HCT116 (cell line): ENCODE measurements at regions not wholly inside any gene's neighbourhood (a gene's known extent, or its start where the extent isn't known, plus 50 kb on each side); places are given as distances from the start of the nearest gene placed in this dataset.

Experiments
- ATAC-seq: fragments of 200-7000 bp; cut with Tn5 transposase; 2 replicates; pipeline ENCODE4 v1.9.1; 2020; ENCODE audit warnings: mild to moderate bottlenecking, moderate library complexity
- BruUV-seq: library from RNA; stranded (reverse); fragments of 400-500 nt; replicated peaks from 2 replicates; lab custom pipeline; 2021; lab: Mats Ljungman, UMichigan
- CTCF ChIA-PET: fragments of 300-600 bp; sonication (Branson Sonifier 250); formaldehyde crosslinking; loops from one replicate; lab custom pipeline; 2021; ENCODE audit warnings: antibody characterized with exemption; lab: Charles Lee
- POLR2A ChIA-PET: fragments of 300-600, 350-600 bp; sonication (Branson Sonifier 250); formaldehyde crosslinking; loops from one replicate; lab custom pipeline; 2021; ENCODE audit warnings: antibody characterized with exemption; lab: Charles Lee
- RAD21 ChIA-PET, 2 experiments: fragments of 300-600 bp; sonication (Branson Sonifier 250); formaldehyde crosslinking; loops; one replicate each; lab custom pipeline; 2023; ENCODE audit warnings: low total read pairs in 2 of 2; ENCODE audit not compliant: uncharacterized antibody in 2 of 2, unreplicated experiment in 2 of 2, low non-redundant PET in 1 of 2; lab: Charles Lee
- DNase-seq: peaks from one replicate; pipeline ENCODE4 v3.0.0-alpha.2; 2010; ENCODE audit warnings: low read depth, low spot score
- H2AFZ ChIP-seq: fragments of 200-600 bp; shearing (Covaris generic), sonication (generic); 2 replicates; pipeline ENCODE4 v1.6.1; 2017; ENCODE audit warnings: low read depth, mixed run types, mixed read lengths, antibody characterized with exemption, low read length; ENCODE audit not compliant: poor library complexity, severe bottlenecking
- H3K27ac ChIP-seq: 2 replicates; pipeline ENCODE4 v1.5.1; 2012; ENCODE audit warnings: low read depth, low read length
- H3K27me3 ChIP-seq: fragments of 200-600 bp; sonication (generic); 2 replicates; pipeline ENCODE4 v1.6.1; 2016; ENCODE audit warnings: mixed run types, low read length, mixed read lengths; ENCODE audit not compliant: insufficient read depth
- H3K36me3 ChIP-seq, 2 experiments: fragments of 200-500 bp in 1 of 2; fragments of 200-600 bp in 1 of 2; sonication (Bioruptor generic) in 1 of 2; sonication (generic) in 1 of 2; 2 replicates each; pipeline versions ENCODE4 v1.5.1 to v1.6.1; 2014 to 2016; ENCODE audit warnings: low read length in 2 of 2, inconsistent platforms in 1 of 2, mixed read lengths in 1 of 2, mixed run types in 1 of 2; ENCODE audit not compliant: insufficient read depth in 2 of 2, control insufficient read depth in 1 of 2
- H3K4me1 ChIP-seq, 2 experiments: fragments of 200-600 bp in 1 of 2; sonication (generic) in 1 of 2; 2 replicates each; pipeline versions ENCODE4 v1.5.1 to v1.6.1; 2012 to 2017; ENCODE audit warnings: low read length in 2 of 2, inconsistent platforms in 1 of 2, mild to moderate bottlenecking in 1 of 2, mixed read lengths in 1 of 2, mixed run types in 1 of 2, moderate library complexity in 1 of 2; ENCODE audit not compliant: insufficient read depth in 2 of 2, control insufficient read depth in 1 of 2
- H3K4me2 ChIP-seq: fragments of 200-600 bp; sonication (generic); 2 replicates; pipeline ENCODE4 v1.6.1; 2017; ENCODE audit warnings: mixed run types, low read length, mixed read lengths
- H3K4me3 ChIP-seq, 2 experiments: fragments of 200-600 bp in 1 of 2; sonication (generic) in 1 of 2; replicated peaks in 1 of 2; 2 replicates each; pipeline ENCODE4 v1.5.1; 2011 to 2016; ENCODE audit warnings: low read length in 2 of 2, control low read depth in 1 of 2, low read depth in 1 of 2, mild to moderate bottlenecking in 1 of 2, mixed read lengths in 1 of 2, mixed run types in 1 of 2
- H3K79me2 ChIP-seq: fragments of 200-600 bp; sonication (generic); 2 replicates; pipeline ENCODE4 v1.6.1; 2017; ENCODE audit warnings: mild to moderate bottlenecking, mixed run types, low read length, moderate library complexity, mixed read lengths; ENCODE audit not compliant: insufficient read depth
- H3K9ac ChIP-seq: fragments of 200-600 bp; sonication (generic); 2 replicates; pipeline ENCODE4 v1.6.1; 2016; ENCODE audit warnings: low read length, mixed read lengths
- H3K9me2 ChIP-seq: fragments of 200-600 bp; sonication (generic), shearing (Covaris generic); 2 replicates; pipeline ENCODE4 v1.6.1; 2017; ENCODE audit warnings: mixed run types, mild to moderate bottlenecking, moderate library complexity; ENCODE audit not compliant: insufficient read depth
- H3K9me3 ChIP-seq, 2 experiments: fragments of 200-500 bp in 1 of 2; fragments of 200-600 bp in 1 of 2; sonication (Bioruptor generic) in 1 of 2; sonication (generic) in 1 of 2; 2 replicates each; pipeline ENCODE4 v1.6.1; 2014 to 2017; ENCODE audit warnings: low read length in 2 of 2, mixed read lengths in 2 of 2, inconsistent platforms in 1 of 2, low read depth in 1 of 2, mild to moderate bottlenecking in 1 of 2, mixed run types in 1 of 2, moderate library complexity in 1 of 2; ENCODE audit not compliant: control insufficient read depth in 1 of 2, insufficient read depth in 1 of 2
- H4K20me1 ChIP-seq: fragments of 200-600 bp; sonication (generic), shearing (Covaris generic); 2 replicates; pipeline ENCODE4 v1.6.1; 2017; ENCODE audit warnings: mixed run types, mild to moderate bottlenecking, moderate library complexity; ENCODE audit not compliant: insufficient read depth
- EGR1 ChIP-seq: IDR thresholded peaks from 2 replicates; pipeline ENCODE4 v1.6.1; 2012; ENCODE audit warnings: low read depth
- EZH2 ChIP-seq: fragments of 200-600 bp; sonication (generic); IDR thresholded peaks from 2 replicates; pipeline ENCODE4 v1.6.1; 2017; ENCODE audit warnings: antibody characterized with exemption, mixed run types
- JUND ChIP-seq: IDR thresholded peaks from 2 replicates; pipeline ENCODE4 v1.6.1; 2012
- RAD21 ChIP-seq: IDR thresholded peaks from 2 replicates; pipeline ENCODE4 v1.6.1; 2012; ENCODE audit warnings: low read depth, mild to moderate bottlenecking
- SIN3A ChIP-seq: IDR thresholded peaks from 2 replicates; pipeline ENCODE4 v1.6.1; 2012; ENCODE audit warnings: low read depth
- YY1 ChIP-seq: IDR thresholded peaks from 2 replicates; pipeline ENCODE4 v1.6.1; 2011; ENCODE audit warnings: low read length, low read depth, moderate library complexity, mild to moderate bottlenecking; ENCODE audit not compliant: insufficient replicate concordance; ENCODE audit errors: extremely low read depth
- intact Hi-C: fragments of 100-400 bp; cut with micrococcal nuclease; formaldehyde crosslinking; loops from 2 replicates; pipeline ENCODE4 v1.10.0; 2022
- TF ChIP-seq, protein P1 (sequence below): IDR thresholded peaks from 2 replicates; pipeline ENCODE4 v1.6.1; 2012
- TF ChIP-seq, protein P2 (sequence below), 3 experiments: fragments of 200-600 bp in 1 of 3; sonication (generic) in 1 of 3; IDR thresholded peaks in 2 of 3; conservative IDR thresholded peaks in 1 of 3; 2 replicates each; pipeline ENCODE4 v1.5.1; 2012 to 2017; ENCODE audit warnings: low read depth in 2 of 3, low read length in 2 of 3, antibody characterized with exemption in 1 of 3, borderline replicate concordance in 1 of 3, control low read depth in 1 of 3, mild to moderate bottlenecking in 1 of 3, mixed read lengths in 1 of 3, mixed run types in 1 of 3, moderate library complexity in 1 of 3; ENCODE audit not compliant: insufficient read depth in 1 of 3
- TF ChIP-seq, protein P3 (sequence below): IDR thresholded peaks from 2 replicates; pipeline ENCODE4 v1.6.1; 2012; ENCODE audit warnings: low read depth

DNA sequence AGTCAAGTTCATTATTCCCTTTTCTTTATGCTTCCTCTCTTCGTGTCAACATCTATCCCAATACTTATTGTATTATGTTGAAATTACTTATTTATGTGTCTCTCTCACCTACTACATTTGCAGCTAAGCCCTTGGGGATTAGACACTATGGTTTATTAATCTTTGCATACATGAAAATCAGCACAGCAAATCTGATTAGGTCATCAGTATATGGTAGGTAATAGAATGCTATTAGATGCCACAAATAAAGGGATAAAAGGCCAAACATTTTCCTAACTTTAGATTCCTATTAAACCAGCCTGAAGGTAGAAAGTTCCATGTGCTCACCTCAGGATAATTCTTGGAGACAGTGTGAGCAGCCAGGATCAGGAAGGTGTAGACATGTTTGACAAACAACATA is 490.1 kb upstream of the MPDZ start:
- no peaks in the 10 kb centered on the region for H3K4me1 ChIP-seq
- H3K4me3 ChIP-seq, result no peak overlapping the region
- H3K27ac ChIP-seq, result no peak overlapping the region
- H3K79me2 ChIP-seq, result no peaks in the 10 kb centered on the region
- H2AFZ ChIP-seq, result no peak overlapping the region
- H3K9ac ChIP-seq, result no peak overlapping the region
- no peak for DNase-seq
- no peaks in the 10 kb centered on the region for H3K9me2 ChIP-seq
- H4K20me1 ChIP-seq, result no peaks in the 10 kb centered on the region
- no TSS peak for BruUV-seq
- ChIA-PET RAD21 (no interaction called here), POLR2A (no interaction called here), CTCF (no interaction called here)
- H3K27me3 ChIP-seq, result no peaks in the 10 kb centered on the region
- peaks cover 0 to 6% of the 10 kb centered on the region in 2 experiments; a peak in 1 of 4 replicates for H3K9me3 ChIP-seq
- ATAC-seq, result no peak
- intact Hi-C loops, result no loop called here
- no peak for TF ChIP-seq SIN3A
- TF ChIP-seq YY1, result no peak
- TF ChIP-seq EZH2, result no peak
- TF ChIP-seq, protein P1, sequence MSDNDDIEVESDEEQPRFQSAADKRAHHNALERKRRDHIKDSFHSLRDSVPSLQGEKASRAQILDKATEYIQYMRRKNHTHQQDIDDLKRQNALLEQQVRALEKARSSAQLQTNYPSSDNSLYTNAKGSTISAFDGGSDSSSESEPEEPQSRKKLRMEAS, result no peak
- TF ChIP-seq, protein P2, sequence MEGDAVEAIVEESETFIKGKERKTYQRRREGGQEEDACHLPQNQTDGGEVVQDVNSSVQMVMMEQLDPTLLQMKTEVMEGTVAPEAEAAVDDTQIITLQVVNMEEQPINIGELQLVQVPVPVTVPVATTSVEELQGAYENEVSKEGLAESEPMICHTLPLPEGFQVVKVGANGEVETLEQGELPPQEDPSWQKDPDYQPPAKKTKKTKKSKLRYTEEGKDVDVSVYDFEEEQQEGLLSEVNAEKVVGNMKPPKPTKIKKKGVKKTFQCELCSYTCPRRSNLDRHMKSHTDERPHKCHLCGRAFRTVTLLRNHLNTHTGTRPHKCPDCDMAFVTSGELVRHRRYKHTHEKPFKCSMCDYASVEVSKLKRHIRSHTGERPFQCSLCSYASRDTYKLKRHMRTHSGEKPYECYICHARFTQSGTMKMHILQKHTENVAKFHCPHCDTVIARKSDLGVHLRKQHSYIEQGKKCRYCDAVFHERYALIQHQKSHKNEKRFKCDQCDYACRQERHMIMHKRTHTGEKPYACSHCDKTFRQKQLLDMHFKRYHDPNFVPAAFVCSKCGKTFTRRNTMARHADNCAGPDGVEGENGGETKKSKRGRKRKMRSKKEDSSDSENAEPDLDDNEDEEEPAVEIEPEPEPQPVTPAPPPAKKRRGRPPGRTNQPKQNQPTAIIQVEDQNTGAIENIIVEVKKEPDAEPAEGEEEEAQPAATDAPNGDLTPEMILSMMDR (IDR thresholded peaks at IDR 0.05 in 2 of 3, conservative IDR thresholded peaks at IDR 0.05 in 1 of 3; ENCODE audit: borderline replicate concordance in 1 of 3, insufficient read depth in 1 of 3, low read depth in 2 of 3, low read length in 2 of 3), result no peak
- no peak for TF ChIP-seq RAD21
- TF ChIP-seq, protein P3, sequence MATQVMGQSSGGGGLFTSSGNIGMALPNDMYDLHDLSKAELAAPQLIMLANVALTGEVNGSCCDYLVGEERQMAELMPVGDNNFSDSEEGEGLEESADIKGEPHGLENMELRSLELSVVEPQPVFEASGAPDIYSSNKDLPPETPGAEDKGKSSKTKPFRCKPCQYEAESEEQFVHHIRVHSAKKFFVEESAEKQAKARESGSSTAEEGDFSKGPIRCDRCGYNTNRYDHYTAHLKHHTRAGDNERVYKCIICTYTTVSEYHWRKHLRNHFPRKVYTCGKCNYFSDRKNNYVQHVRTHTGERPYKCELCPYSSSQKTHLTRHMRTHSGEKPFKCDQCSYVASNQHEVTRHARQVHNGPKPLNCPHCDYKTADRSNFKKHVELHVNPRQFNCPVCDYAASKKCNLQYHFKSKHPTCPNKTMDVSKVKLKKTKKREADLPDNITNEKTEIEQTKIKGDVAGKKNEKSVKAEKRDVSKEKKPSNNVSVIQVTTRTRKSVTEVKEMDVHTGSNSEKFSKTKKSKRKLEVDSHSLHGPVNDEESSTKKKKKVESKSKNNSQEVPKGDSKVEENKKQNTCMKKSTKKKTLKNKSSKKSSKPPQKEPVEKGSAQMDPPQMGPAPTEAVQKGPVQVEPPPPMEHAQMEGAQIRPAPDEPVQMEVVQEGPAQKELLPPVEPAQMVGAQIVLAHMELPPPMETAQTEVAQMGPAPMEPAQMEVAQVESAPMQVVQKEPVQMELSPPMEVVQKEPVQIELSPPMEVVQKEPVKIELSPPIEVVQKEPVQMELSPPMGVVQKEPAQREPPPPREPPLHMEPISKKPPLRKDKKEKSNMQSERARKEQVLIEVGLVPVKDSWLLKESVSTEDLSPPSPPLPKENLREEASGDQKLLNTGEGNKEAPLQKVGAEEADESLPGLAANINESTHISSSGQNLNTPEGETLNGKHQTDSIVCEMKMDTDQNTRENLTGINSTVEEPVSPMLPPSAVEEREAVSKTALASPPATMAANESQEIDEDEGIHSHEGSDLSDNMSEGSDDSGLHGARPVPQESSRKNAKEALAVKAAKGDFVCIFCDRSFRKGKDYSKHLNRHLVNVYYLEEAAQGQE, result no peak
- TF ChIP-seq EGR1, result no peak
- no peak for TF ChIP-seq JUND
- H3K4me2 ChIP-seq, result no peak overlapping the region
- no peaks in the 10 kb centered on the region for H3K36me3 ChIP-seq
